ENCODE measurements at regions not wholly inside any gene's neighbourhood (a gene's known extent, or its start where the extent isn't known, plus 50 kb on each side); places are given as distances from the start of the nearest gene placed in this dataset.

DNA sequence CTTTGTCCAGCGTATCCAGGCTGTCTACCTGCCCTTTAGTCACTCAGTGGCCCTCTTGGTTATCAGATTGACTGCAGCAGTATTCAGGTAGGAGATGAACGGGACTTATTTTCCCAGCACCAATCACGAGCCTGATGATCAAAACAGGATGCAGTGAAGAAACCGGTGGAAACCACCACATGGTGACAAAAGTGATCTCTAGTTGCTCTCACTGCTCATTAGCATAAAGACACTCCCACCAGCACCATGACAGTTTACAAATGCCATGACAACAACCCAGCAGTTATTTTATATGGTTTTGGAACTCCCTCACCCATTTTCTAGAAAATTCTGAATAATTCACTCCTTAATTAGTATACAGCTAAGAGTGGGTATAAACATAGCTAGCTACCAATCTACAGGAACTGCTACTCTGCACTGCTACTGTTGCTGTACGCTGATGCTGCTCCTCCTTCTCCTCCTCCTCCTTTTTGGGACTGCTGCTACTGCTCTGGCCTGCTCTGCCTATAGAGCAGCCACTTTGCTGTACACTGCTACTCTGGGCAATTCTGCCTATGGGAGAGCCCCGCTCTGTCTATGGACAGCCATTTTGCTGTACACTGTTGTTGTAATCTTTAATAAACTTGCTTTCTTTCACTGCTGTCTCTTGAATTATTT lies 142.5 kb upstream of the SSTR1 start:
- Histone ChIP-seq H3K27me3 (ENCODE audit: control insufficient read depth in 2 of 2, insufficient read depth in 2 of 2, low read length in 2 of 2) (no peaks in the 10 kb centered on the region), H3K9ac (ENCODE audit: low read depth in 1 of 2, low read length in 2 of 2) (no peak overlapping the region), H3K9me3 (ENCODE audit: control insufficient read depth in 2 of 2, low read length in 2 of 2) (no peaks in the 10 kb centered on the region), H3K36me3 (ENCODE audit: control insufficient read depth in 2 of 2, insufficient read depth in 2 of 2, low read length in 2 of 2) (no peaks in the 10 kb centered on the region), H3K4me3 (ENCODE audit: low read length in 2 of 2) (no peak overlapping the region), H3K27ac (ENCODE audit: low read depth in 2 of 2, low read length in 2 of 2) (no peak overlapping the region), H3K4me1 (ENCODE audit: control insufficient read depth in 2 of 2, insufficient read depth in 2 of 2, low read length in 2 of 2) (no peaks in the 10 kb centered on the region)

GRCh38 chr14:38070061-38070588 lies 137.6 kb upstream of the SSTR1 start:
- Histone ChIP-seq H3K9me3 (ENCODE audit: control insufficient read depth in 2 of 2, low read length in 2 of 2) (no peaks in the 10 kb centered on the region), H3K4me3 (ENCODE audit: low read length in 2 of 2) (no peak overlapping the region)

DNA sequence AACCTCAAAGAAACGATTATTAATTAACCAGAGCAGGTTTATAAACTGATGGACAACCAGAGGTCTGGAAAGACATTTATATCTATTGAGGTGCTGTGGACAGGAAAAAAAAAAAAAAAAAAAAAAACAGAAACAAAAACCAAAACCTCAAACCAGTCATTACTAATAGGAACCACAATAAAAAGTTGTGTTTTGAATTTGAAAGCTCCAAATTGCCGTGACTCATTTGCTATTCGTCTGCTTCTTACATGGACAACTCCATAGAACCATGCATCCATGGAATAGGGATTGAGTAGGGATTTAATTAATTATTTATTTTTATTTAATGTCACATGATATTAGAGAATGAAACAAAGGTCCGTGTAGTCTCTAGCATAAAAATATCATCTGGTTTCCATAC lies 134.1 kb upstream of the SSTR1 start:
- H3K4me1 ChIP-seq (ENCODE audit: control insufficient read depth in 2 of 2, insufficient read depth in 2 of 2, low read length in 2 of 2) = no peaks in the 10 kb centered on the region
- no peaks in the 10 kb centered on the region for H3K27me3 ChIP-seq (ENCODE audit: control insufficient read depth in 2 of 2, insufficient read depth in 2 of 2, low read length in 2 of 2)
- H3K9ac ChIP-seq (ENCODE audit: low read depth in 1 of 2, low read length in 2 of 2) = no peak overlapping the region
- no peak overlapping the region for H3K4me3 ChIP-seq (ENCODE audit: low read length in 2 of 2)
- H3K9me3 ChIP-seq (ENCODE audit: control insufficient read depth in 2 of 2, low read length in 2 of 2) = no peaks in the 10 kb centered on the region
- H3K27ac ChIP-seq (ENCODE audit: low read depth in 2 of 2, low read length in 2 of 2) = no peak overlapping the region
- H3K36me3 ChIP-seq (ENCODE audit: control insufficient read depth in 2 of 2, insufficient read depth in 2 of 2, low read length in 2 of 2) = no peaks in the 10 kb centered on the region

More at GRCh38 chr14:38070061-38070588, 137.6 kb upstream of the SSTR1 start:
- Histone ChIP-seq H3K4me1 (ENCODE audit: control insufficient read depth in 2 of 2, insufficient read depth in 2 of 2, low read length in 2 of 2) (no peaks in the 10 kb centered on the region), H3K36me3 (ENCODE audit: control insufficient read depth in 2 of 2, insufficient read depth in 2 of 2, low read length in 2 of 2) (no peaks in the 10 kb centered on the region), H3K9ac (ENCODE audit: low read depth in 1 of 2, low read length in 2 of 2) (no peak overlapping the region), H3K27me3 (ENCODE audit: control insufficient read depth in 2 of 2, insufficient read depth in 2 of 2, low read length in 2 of 2) (no peaks in the 10 kb centered on the region), H3K27ac (ENCODE audit: low read depth in 2 of 2, low read length in 2 of 2) (no peak overlapping the region)

DNA sequence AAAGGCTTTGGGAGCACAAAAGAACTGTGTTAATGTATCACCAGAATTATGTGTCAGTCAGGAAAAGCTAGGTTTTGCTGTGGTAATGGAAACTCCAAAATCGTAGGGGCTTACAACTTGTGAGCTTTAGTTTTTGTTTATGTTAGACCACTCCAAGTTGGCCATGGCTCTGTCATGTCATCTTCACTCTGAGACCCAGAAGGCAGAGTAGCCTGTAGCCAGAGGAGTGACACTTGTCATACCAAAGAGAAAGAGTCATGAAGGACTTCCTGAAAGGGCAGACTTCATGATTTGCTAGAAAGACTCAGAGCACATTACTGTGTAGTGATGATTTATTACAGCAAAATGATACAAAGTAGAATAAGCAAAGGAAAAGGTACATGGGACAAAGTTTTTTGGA lies 133.6 kb upstream of the SSTR1 start:
- Histone ChIP-seq H3K36me3 (ENCODE audit: control insufficient read depth in 2 of 2, insufficient read depth in 2 of 2, low read length in 2 of 2) (no peaks in the 10 kb centered on the region), H3K9me3 (ENCODE audit: control insufficient read depth in 2 of 2, low read length in 2 of 2) (no peaks in the 10 kb centered on the region), H3K4me1 (ENCODE audit: control insufficient read depth in 2 of 2, insufficient read depth in 2 of 2, low read length in 2 of 2) (no peaks in the 10 kb centered on the region), H3K4me3 (ENCODE audit: low read length in 2 of 2) (no peak overlapping the region), H3K27me3 (ENCODE audit: control insufficient read depth in 2 of 2, insufficient read depth in 2 of 2, low read length in 2 of 2) (no peaks in the 10 kb centered on the region), H3K27ac (ENCODE audit: low read depth in 2 of 2, low read length in 2 of 2) (no peak overlapping the region), H3K9ac (ENCODE audit: low read depth in 1 of 2, low read length in 2 of 2) (no peak overlapping the region)

DNA sequence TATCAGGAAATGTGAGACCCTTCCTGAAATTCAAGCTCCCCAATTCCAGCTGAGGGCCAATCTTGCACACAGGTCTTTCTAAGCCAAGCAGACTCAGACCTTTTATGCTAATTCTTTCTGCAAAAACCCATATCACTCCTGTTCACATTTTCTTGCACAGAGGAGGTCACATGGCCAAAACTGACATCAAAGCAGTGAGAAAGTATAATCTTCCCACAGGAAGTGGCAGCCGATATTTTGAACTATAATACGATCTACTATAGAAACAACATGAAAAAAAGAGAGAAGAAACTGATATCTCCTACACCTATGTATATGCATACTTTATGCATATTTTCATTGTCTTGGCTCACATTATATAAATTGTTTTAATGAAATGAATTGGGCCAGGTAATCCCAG lies 132.9 kb upstream of the SSTR1 start:
- H3K36me3 ChIP-seq (ENCODE audit: control insufficient read depth in 2 of 2, insufficient read depth in 2 of 2, low read length in 2 of 2) = no peaks in the 10 kb centered on the region
- H3K27me3 ChIP-seq (ENCODE audit: control insufficient read depth in 2 of 2, insufficient read depth in 2 of 2, low read length in 2 of 2) = no peaks in the 10 kb centered on the region
- H3K27ac ChIP-seq (ENCODE audit: low read depth in 2 of 2, low read length in 2 of 2) = no peak overlapping the region
- no peaks in the 10 kb centered on the region for H3K4me1 ChIP-seq (ENCODE audit: control insufficient read depth in 2 of 2, insufficient read depth in 2 of 2, low read length in 2 of 2)
- H3K9ac ChIP-seq (ENCODE audit: low read depth in 1 of 2, low read length in 2 of 2) = no peak overlapping the region
- no peak overlapping the region for H3K4me3 ChIP-seq (ENCODE audit: low read length in 2 of 2)
- no peaks in the 10 kb centered on the region for H3K9me3 ChIP-seq (ENCODE audit: control insufficient read depth in 2 of 2, low read length in 2 of 2)

- Histone ChIP-seq H3K9ac (ENCODE audit: low read depth in 1 of 2, low read length in 2 of 2) (no peak overlapping the region), H3K27ac (ENCODE audit: low read depth in 2 of 2, low read length in 2 of 2) (no peak overlapping the region), H3K27me3 (ENCODE audit: control insufficient read depth in 2 of 2, insufficient read depth in 2 of 2, low read length in 2 of 2) (no peaks in the 10 kb centered on the region), H3K9me3 (ENCODE audit: control insufficient read depth in 2 of 2, low read length in 2 of 2) (no peaks in the 10 kb centered on the region), H3K4me3 (ENCODE audit: low read length in 2 of 2) (peak overlapping the region in 1 of 2 donors; percentile 13), H3K36me3 (ENCODE audit: control insufficient read depth in 2 of 2, insufficient read depth in 2 of 2, low read length in 2 of 2) (no peaks in the 10 kb centered on the region), H3K4me1 (ENCODE audit: control insufficient read depth in 2 of 2, insufficient read depth in 2 of 2, low read length in 2 of 2) (no peaks in the 10 kb centered on the region)
Observed at GRCh38 chr14:38078393-38078792, 129.3 kb upstream of the SSTR1 start.

DNA sequence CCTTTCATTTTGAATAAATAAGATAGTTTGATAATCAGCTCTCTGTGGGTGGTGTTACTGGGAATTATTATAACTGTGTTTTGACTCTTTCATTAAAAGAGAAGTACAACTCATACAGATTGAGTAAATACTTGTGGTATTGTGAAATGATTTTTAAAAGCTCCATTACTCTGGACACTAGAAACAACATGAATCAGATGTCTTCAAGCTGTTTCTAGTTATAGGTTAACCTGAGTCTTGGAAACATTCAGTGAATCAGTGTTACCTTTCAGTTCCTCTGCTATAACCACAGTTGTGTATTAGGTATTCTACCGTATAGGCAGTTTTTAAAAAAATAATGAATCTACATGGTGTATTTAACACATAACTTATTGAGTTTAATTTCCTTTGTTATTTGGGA lies 128.4 kb upstream of the SSTR1 start:
- Histone ChIP-seq H3K4me3 (ENCODE audit: low read length in 2 of 2) (no peak overlapping the region), H3K9ac (ENCODE audit: low read depth in 1 of 2, low read length in 2 of 2) (no peak overlapping the region), H3K36me3 (ENCODE audit: control insufficient read depth in 2 of 2, insufficient read depth in 2 of 2, low read length in 2 of 2) (no peaks in the 10 kb centered on the region), H3K4me1 (ENCODE audit: control insufficient read depth in 2 of 2, insufficient read depth in 2 of 2, low read length in 2 of 2) (no peaks in the 10 kb centered on the region), H3K9me3 (ENCODE audit: control insufficient read depth in 2 of 2, low read length in 2 of 2) (no peaks in the 10 kb centered on the region), H3K27ac (ENCODE audit: low read depth in 2 of 2, low read length in 2 of 2) (no peak overlapping the region), H3K27me3 (ENCODE audit: control insufficient read depth in 2 of 2, insufficient read depth in 2 of 2, low read length in 2 of 2) (no peaks in the 10 kb centered on the region)

DNA sequence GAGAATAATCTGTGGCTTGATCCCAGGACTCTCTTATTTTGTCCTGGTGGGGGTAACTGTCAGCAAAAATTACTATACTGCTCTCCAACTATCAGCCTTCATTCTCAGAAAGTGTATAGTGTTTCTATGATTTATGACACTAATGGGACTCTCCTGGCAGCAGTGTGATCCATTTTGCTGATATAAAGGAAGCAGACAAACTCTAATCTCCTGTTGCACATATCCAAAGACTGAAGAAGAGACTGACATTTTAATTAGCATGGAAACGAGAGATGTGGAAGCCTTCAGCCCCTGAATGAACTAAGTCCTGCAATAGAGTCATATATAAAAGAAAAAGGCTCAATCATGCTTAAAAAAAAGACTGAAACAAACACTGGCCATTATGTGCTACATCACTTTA lies 127.8 kb upstream of the SSTR1 start:
- Histone ChIP-seq H3K27me3 (ENCODE audit: control insufficient read depth in 2 of 2, insufficient read depth in 2 of 2, low read length in 2 of 2) (no peaks in the 10 kb centered on the region), H3K36me3 (ENCODE audit: control insufficient read depth in 2 of 2, insufficient read depth in 2 of 2, low read length in 2 of 2) (no peaks in the 10 kb centered on the region), H3K27ac (ENCODE audit: low read depth in 2 of 2, low read length in 2 of 2) (no peak overlapping the region), H3K9me3 (ENCODE audit: control insufficient read depth in 2 of 2, low read length in 2 of 2) (no peaks in the 10 kb centered on the region), H3K9ac (ENCODE audit: low read depth in 1 of 2, low read length in 2 of 2) (no peak overlapping the region), H3K4me1 (ENCODE audit: control insufficient read depth in 2 of 2, insufficient read depth in 2 of 2, low read length in 2 of 2) (no peaks in the 10 kb centered on the region), H3K4me3 (ENCODE audit: low read length in 2 of 2) (no peak overlapping the region)

DNA sequence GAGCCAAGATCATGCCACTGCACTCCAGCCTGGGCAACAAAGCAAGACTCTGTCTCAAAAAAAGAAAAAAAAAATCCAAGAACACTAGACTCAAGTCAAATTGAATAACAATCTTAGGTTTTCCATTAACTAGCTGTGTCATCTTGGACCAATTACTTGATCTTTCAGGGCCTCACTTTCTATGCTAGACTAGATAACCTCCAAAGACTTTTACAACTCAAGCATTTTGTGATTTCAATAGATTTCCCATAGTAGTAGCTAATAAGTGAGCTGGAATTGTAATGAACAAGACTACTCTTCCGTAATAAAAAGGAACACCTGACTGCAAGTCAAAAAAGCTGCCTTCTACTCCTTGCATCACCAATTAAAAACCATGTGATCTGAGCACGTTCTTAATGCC lies 127.0 kb upstream of the SSTR1 start:
- H3K36me3 ChIP-seq (ENCODE audit: control insufficient read depth in 2 of 2, insufficient read depth in 2 of 2, low read length in 2 of 2) = no peaks in the 10 kb centered on the region
- H3K9ac ChIP-seq (ENCODE audit: low read depth in 1 of 2, low read length in 2 of 2) = no peak overlapping the region
- no peak overlapping the region for H3K27ac ChIP-seq (ENCODE audit: low read depth in 2 of 2, low read length in 2 of 2)
- H3K4me3 ChIP-seq (ENCODE audit: low read length in 2 of 2) = no peak overlapping the region
- H3K27me3 ChIP-seq (ENCODE audit: control insufficient read depth in 2 of 2, insufficient read depth in 2 of 2, low read length in 2 of 2) = no peaks in the 10 kb centered on the region
- H3K4me1 ChIP-seq (ENCODE audit: control insufficient read depth in 2 of 2, insufficient read depth in 2 of 2, low read length in 2 of 2) = no peaks in the 10 kb centered on the region
- no peaks in the 10 kb centered on the region for H3K9me3 ChIP-seq (ENCODE audit: control insufficient read depth in 2 of 2, low read length in 2 of 2)

- no peaks in the 10 kb centered on the region for H3K4me1 ChIP-seq (ENCODE audit: control insufficient read depth in 2 of 2, insufficient read depth in 2 of 2, low read length in 2 of 2)
- no peaks in the 10 kb centered on the region for H3K27me3 ChIP-seq (ENCODE audit: control insufficient read depth in 2 of 2, insufficient read depth in 2 of 2, low read length in 2 of 2)
- H3K9me3 ChIP-seq (ENCODE audit: control insufficient read depth in 2 of 2, low read length in 2 of 2) = no peaks in the 10 kb centered on the region
- H3K4me3 ChIP-seq (ENCODE audit: low read length in 2 of 2) = no peak overlapping the region
- no peak overlapping the region for H3K9ac ChIP-seq (ENCODE audit: low read depth in 1 of 2, low read length in 2 of 2)
- H3K27ac ChIP-seq (ENCODE audit: low read depth in 2 of 2, low read length in 2 of 2) = no peak overlapping the region
- no peaks in the 10 kb centered on the region for H3K36me3 ChIP-seq (ENCODE audit: control insufficient read depth in 2 of 2, insufficient read depth in 2 of 2, low read length in 2 of 2)
Observed at GRCh38 chr14:38083039-38083438, 124.7 kb upstream of the SSTR1 start.

Data from mucosa of rectum (tissue), 2 donors.